HL-60 (cell line): ENCODE measurements at regions not wholly inside any gene's neighbourhood (a gene's known extent, or its start where the extent isn't known, plus 50 kb on each side); places are given as distances from the start of the nearest gene placed in this dataset.

Experiments used
- DNase-seq, 2 experiments: peaks; one replicate each; pipeline ENCODE4 v3.0.0-alpha.2; 2010 to 2020; ENCODE audit warnings: low read depth in 1 of 2, low spot score in 1 of 2
- H3K27ac ChIP-seq: fragments of 250-450 bp; sonication (Bioruptor Pico); replicated peaks from 2 replicates; pipeline ENCODE4 v1.5.1; 2020; ENCODE audit warnings: mild to moderate bottlenecking, moderate library complexity
- H3K27me3 ChIP-seq: fragments of 250-450 bp; sonication (Bioruptor Pico); 2 replicates; pipeline ENCODE4 v1.5.1; 2021; ENCODE audit warnings: mild to moderate bottlenecking, moderate library complexity; ENCODE audit not compliant: insufficient read depth, poor library complexity, severe bottlenecking
- H3K4me3 ChIP-seq: replicated peaks from 2 replicates; pipeline ENCODE4 v1.5.1; 2011; ENCODE audit warnings: mild to moderate bottlenecking, control low read depth, low read length; ENCODE audit not compliant: insufficient read depth
- CTCF ChIP-seq: IDR thresholded peaks from one replicate; pipeline ENCODE4 v1.5.1; 2011; ENCODE audit warnings: low read length, control low read depth, inconsistent platforms; ENCODE audit not compliant: insufficient read depth
- GABPA ChIP-seq: IDR thresholded peaks from 2 replicates; pipeline ENCODE4 v1.6.1; 2012; ENCODE audit warnings: low read depth
- POLR2AphosphoS5 ChIP-seq: IDR thresholded peaks from 2 replicates; pipeline ENCODE4 v1.6.1; 2012; ENCODE audit warnings: low read depth
- SPI1 ChIP-seq: IDR thresholded peaks from 2 replicates; pipeline ENCODE4 v1.6.1; 2012; ENCODE audit warnings: low read depth, mild to moderate bottlenecking, borderline replicate concordance
- TF ChIP-seq, protein P1 (sequence below): IDR thresholded peaks from 2 replicates; pipeline ENCODE4 v1.6.1; 2012; ENCODE audit warnings: low read depth; ENCODE audit not compliant: insufficient replicate concordance

GRCh38 chr13:46963904-46964303, 67.1 kb upstream of the HTR2A start:
- H3K4me3 ChIP-seq: no peak overlapping the region
- DNase-seq: peak in 1 of 2 experiments; percentile 6
- H3K27me3 ChIP-seq: no peaks in the 10 kb centered on the region
- H3K27ac ChIP-seq: no peak overlapping the region
- TF ChIP-seq GABPA (no peak), SPI1 (no peak), POLR2AphosphoS5 (no peak), CTCF (no peak)
- TF ChIP-seq, protein P1, sequence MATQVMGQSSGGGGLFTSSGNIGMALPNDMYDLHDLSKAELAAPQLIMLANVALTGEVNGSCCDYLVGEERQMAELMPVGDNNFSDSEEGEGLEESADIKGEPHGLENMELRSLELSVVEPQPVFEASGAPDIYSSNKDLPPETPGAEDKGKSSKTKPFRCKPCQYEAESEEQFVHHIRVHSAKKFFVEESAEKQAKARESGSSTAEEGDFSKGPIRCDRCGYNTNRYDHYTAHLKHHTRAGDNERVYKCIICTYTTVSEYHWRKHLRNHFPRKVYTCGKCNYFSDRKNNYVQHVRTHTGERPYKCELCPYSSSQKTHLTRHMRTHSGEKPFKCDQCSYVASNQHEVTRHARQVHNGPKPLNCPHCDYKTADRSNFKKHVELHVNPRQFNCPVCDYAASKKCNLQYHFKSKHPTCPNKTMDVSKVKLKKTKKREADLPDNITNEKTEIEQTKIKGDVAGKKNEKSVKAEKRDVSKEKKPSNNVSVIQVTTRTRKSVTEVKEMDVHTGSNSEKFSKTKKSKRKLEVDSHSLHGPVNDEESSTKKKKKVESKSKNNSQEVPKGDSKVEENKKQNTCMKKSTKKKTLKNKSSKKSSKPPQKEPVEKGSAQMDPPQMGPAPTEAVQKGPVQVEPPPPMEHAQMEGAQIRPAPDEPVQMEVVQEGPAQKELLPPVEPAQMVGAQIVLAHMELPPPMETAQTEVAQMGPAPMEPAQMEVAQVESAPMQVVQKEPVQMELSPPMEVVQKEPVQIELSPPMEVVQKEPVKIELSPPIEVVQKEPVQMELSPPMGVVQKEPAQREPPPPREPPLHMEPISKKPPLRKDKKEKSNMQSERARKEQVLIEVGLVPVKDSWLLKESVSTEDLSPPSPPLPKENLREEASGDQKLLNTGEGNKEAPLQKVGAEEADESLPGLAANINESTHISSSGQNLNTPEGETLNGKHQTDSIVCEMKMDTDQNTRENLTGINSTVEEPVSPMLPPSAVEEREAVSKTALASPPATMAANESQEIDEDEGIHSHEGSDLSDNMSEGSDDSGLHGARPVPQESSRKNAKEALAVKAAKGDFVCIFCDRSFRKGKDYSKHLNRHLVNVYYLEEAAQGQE: no peak

DNA sequence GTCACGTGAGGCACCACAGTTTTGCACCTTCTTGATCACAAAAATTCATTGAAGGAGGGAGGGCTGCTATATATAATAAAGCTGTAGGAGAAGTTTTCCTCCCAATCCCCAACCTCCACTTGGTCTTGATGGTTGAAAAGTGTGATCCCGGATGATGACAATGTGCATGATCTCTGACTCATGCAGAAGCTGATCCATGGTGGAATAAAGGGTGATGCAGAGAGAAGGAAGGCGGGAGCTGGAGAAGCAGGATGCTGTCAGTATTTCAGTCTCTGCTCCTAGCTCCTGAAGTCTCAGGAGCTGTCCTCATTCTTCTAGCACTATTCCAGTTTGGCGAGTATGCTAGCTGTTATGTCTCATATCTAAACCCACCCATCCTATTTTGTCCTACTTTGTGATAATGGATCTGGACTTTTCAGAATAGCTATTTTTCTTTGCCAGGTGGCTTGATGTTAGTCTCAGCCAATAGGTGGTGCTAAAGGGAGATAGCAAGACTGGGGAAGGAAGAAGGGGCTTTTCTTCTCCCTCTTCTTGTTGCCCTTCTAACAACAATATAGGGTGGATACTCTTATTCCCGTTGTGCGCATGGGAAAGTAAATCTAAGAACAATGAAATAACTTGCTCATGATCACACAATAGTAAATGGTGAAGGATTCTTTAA, 65.6 kb upstream of the HTR2A start:
- Histone ChIP-seq H3K4me3 (no peak overlapping the region), H3K27me3 (no peaks in the 10 kb centered on the region), H3K27ac (no peak overlapping the region)
- no peak for TF ChIP-seq GABPA
- TF ChIP-seq POLR2AphosphoS5: no peak
- no peak for TF ChIP-seq SPI1
- TF ChIP-seq CTCF: peak; percentile 15
- TF ChIP-seq, protein P1: no peak
- DNase-seq: no peak

DNA sequence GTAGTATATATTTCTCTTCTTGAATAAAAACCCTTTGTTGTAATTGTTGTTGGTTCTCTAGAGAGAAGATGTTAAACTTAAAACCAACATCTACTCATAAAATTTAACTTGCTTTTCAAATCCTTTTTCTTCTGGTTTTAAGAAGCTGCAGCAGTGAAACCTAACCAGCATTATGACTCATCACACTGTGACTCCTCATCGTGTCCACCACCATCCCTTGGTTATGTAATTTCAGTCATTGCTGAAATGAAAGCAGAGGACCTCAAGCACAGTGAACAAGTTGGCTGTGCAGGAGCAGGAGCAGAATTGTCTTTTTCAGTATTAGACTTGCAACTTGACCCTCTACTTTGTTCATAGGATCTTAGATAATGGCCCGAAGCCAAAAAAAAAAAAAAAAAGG, 64.9 kb upstream of the HTR2A start:
- H3K27ac ChIP-seq: no peak overlapping the region
- no peaks in the 10 kb centered on the region for H3K27me3 ChIP-seq
- H3K4me3 ChIP-seq: no peak overlapping the region
- DNase-seq: peak; percentile 39 to 72
- TF ChIP-seq SPI1 (no peak), GABPA (no peak), CTCF (no peak), POLR2AphosphoS5 (no peak)
- TF ChIP-seq, protein P1: no peak
